Stimulated activated naive CD8-positive, alpha-beta T cell treated with anti-CD3 and anti-CD28 coated beads, Interleukin-15, Interleukin-2, amounts not matched to agents 100 U/mL and 50 U/mL, for 24 hours (primary cell): ENCODE measurements at regions not wholly inside any gene's neighbourhood (a gene's known extent, or its start where the extent isn't known, plus 50 kb on each side); places are given as distances from the start of the nearest gene placed in this dataset.

ENCODE experiments used
- ATAC-seq: fragments of 150-1000 bp; cut with Tn5 transposase; one replicate; pipeline ENCODE4 v1.10.0; 2021
- DNase-seq: peaks from one replicate; pipeline ENCODE4 v3.0.0; 2021

DNA sequence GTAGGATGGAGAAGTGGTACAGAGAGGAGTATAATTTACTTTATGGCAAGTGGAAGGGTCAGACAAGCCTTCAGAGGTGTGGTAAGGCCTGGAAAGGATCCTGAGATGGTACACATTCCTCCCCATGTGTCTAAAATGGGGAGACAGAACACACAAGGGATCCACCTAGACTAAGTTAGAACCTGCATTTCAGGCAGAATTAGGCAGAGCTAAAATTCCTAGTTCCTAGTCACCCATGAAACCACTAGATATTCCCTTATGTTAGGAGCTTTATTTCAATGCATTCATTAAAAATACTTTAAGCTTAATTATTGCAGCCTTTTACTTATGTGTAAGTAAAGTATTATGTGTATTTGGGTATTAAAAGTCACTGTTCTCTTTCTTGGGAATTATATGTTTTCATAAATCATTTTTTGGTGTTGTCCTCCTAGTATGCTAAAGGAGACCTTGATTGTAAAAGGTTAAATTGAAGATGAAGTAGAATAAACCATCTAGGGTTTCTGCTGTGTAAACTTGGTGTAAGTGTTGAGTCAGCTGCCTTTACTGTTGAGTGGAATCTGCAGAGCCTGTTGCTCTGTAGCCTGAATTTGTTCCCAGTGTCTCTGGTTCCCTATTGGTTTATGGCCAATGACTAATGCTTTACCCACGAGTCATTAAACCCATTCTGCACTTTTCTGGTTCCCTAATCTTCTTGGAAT is 423.2 kb downstream of the ATP23 start:
- ATAC-seq (no peak), DNase-seq (no peak)

DNA sequence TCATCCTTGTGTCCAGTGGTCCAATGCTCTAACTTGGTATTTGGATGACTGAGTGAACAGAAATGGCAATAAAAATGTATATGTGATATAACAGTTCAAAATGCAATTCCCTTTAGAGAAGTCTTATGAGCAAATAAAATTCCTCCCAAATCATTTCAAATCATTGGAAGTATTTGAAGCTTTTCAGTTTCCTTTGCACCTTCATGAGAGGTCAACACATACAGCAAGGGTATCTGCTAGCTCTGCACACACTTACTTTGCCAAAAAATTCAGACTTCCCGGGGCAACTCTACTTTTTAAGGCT is 423.7 kb downstream of the ATP23 start:
- ATAC-seq = no peak

GRCh38 chr12:58367041-58367440 is 425.7 kb downstream of the ATP23 start:
- ATAC-seq (no peak), DNase-seq (no peak)

More for the DNA sequence above, 423.7 kb downstream of the ATP23 start:
- DNase-seq = no peak

DNA sequence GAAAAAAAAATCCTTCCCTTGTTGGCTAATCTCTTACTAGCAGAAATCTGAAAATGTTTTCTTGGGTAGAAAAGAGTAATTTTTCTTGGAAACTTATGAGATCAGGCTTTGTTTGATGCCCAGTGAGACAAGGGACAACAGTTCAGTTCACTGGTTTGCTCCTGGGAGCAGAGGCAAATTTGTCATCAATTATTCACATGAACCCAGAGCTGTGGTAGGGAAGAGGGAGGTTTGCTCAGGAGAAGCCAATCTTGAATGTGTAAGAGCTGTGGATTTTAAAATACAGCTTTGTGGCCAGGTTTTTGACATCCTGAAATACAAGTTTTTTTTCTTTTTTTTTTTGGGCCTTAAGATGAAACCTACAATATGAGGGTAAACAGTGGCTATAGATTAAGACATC is 426.6 kb downstream of the ATP23 start:
- no peak for DNase-seq
- no peak for ATAC-seq

DNA sequence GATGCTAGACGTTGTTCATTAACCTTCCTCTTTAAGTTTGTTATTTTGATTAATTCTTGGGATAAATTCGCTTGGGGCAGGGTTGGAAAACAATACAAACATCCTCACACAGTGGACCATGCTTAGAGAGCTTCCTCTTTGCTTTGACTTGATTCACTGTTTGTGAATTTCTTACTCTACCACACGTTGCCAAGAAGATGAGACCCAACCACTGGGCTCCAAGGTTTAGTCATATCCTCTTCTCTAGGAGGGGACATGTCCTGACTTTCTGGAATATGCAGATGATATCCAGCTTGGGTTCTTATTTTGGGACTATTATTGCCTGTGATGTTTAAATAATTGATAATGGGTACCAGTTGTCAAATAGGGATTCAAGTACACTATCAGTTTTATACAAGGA is 428.2 kb downstream of the ATP23 start:
- ATAC-seq (no peak), DNase-seq (no peak)

- ATAC-seq (no peak), DNase-seq (no peak)
Measured at GRCh38 chr12:58372298-58372697, 430.9 kb downstream of the ATP23 start.

DNA sequence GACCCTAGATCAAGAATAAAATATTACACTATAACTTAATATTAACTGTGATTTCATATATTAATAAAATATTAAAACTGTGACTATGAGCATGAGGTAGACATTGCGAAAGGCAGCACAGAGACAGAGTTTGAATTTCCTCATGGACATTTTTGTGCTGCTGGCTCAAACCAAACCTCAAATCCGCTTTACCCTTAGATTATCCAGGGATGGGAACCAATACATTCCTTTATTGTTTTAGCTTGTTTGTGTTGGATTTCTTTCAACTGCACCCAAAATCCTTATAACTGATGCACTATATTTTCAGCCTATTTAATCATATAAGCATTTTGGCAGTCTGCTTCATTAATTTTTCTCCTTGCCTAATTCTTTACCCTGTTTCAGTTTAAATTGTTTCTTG is 436.7 kb downstream of the ATP23 start:
- DNase-seq = no peak
- no peak for ATAC-seq

- DNase-seq (no peak), ATAC-seq (no peak)
Measured at GRCh38 chr12:58381546-58381945, 440.2 kb downstream of the ATP23 start.

- DNase-seq (no peak), ATAC-seq (no peak)
Measured at GRCh38 chr12:58384196-58384595, 442.8 kb downstream of the ATP23 start.

DNA sequence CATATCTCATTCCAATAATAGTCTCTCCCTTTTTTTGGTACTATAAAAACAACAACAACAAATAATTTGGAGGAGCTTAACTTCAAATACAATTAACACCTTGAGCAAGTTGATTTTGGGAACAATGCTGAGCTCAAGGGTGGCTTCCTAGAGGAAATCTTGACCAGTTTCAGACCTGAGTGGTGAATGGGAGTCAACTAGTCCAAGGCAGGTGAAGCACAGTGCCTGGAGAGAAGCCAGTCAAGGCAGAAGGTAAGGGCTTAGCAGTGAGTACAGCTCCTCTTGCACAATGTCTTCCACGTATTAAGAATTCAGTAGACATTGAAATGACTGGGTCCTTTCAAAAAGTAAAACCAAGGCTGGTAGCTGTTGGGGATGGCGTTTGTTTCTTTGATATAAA is 444.8 kb downstream of the ATP23 start:
- DNase-seq (no peak), ATAC-seq (no peak)

DNA sequence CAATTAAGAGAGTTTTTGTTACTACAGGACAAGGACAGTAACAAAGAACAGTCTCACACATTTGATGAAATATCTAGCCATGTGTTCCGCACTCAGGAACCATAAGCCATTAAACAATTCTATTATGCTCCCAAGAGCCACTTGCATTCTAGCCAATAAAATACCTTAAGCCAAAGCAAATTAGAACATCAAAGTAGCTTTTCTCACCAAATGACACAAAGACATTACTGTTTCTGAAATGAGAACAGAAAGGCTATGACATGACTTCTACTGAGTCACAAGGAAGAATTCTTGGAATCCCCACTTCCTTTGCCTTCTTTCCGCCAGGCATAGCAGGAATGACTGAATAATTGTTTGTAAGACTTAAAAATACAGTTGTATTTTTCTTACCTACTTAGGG is 445.8 kb downstream of the ATP23 start:
- ATAC-seq = no peak
- no peak for DNase-seq

DNA sequence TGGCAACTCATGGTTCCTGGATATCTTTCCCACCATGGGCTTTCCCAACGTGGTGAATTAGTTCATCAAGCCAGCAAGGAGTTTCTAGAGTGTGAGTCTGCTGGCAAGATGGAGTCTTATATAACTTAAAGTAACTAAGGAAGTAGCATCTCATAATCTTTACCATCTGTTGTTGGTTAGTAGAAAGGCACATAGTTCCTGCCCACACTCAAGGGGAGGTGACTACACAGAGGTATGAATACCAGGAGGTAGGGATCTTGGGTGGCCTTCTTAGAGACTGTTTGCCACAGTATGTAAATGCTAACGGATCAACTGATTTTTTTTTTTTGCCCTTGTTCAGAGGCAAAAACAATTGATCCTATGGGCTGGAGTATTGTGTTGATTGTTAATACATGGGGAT is 446.9 kb downstream of the ATP23 start:
- no peak for DNase-seq
- ATAC-seq = no peak

GRCh38 chr12:58393152-58393551 is 451.8 kb downstream of the ATP23 start:
- ATAC-seq = no peak
- DNase-seq = no peak

DNA sequence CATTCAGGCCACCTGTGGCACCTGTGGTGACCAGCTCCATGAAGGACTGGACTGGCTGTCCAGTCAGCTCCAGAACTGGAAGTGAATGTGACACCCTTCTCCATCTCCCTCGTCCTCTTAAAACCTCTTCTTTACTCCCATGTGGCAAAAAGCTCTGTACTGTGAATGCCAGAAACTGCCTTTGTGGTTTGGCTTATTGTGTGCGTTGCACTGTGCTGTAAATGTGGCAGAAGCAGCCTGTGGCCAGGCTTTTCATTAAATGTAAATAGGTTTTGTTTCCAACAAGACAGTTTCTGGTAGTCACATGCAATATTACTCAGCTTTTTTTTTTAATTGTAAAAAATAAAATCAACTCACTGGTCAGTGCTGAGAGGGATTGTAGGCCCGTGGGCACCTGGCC is 453.7 kb downstream of the ATP23 start:
- DNase-seq (no peak), ATAC-seq (no peak)

GRCh38 chr12:58395470-58395869 is 454.1 kb downstream of the ATP23 start:
- no peak for DNase-seq
- no peak for ATAC-seq

GRCh38 chr12:58396239-58396638 is 454.9 kb downstream of the ATP23 start:
- ATAC-seq (no peak), DNase-seq (no peak)

DNA sequence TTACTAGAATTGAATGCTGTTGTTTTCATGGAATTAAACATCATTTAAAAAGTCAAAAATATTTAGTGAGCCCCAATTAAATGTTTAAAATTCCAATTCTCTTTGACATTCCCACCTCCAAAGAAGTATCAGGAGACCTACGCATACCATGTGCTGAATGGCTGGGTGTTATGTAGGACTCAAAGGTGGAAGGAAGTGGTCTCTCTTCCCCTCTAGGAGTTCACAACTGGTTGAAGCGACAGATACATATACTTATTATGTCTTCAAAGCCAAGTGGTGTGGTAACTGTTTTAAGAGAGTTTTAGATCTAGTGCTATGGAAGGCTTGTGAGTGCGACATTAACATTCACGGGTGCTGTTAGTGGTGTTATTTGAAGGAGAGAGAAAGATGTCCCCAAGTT is 464.0 kb downstream of the ATP23 start:
- ATAC-seq (no peak), DNase-seq (no peak)

DNA sequence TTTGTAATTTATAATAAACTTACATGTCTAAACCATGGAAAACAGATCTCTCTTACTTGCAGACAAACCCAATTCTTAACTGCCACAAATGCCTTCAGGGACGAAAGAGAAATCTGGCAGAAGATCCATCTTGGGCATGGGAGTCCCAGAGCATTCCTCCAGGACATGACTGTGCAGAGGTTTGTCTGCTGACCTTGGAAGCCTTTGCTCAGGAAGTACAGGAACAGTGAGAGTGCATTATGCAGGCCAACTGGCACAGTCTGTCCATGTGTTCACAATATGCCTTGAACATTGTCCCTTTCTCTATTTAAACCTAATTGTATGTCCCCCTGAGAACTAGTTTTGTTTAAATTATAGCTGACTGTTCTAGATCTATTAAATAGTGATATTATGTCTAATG is 467.1 kb downstream of the ATP23 start:
- ATAC-seq (no peak), DNase-seq (no peak)

- DNase-seq (no peak), ATAC-seq (no peak)
Measured at GRCh38 chr12:58412461-58413060, 471.2 kb downstream of the ATP23 start.

DNA sequence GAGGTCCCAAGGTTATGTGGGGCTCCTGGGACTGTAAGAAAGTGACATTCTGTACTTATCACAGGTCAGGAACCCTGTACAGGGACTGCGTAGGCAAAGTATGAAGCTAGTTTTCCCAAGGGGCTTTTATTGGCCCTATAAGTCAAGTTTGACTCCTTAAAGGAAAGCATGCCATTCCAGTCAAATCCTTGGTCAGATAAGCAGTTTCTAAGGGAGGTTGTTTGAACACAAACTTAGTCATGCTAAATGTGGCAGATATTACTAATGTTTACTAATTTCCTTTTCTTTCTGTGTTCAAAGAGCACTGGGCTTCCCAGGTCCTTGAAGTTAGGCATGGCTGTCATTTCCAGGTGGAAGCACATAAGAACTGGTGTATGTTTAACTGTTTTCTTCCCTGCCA is 472.4 kb downstream of the ATP23 start:
- no peak for ATAC-seq
- no peak for DNase-seq

- DNase-seq (no peak), ATAC-seq (no peak)
Measured at GRCh38 chr12:58414398-58414871, 473.1 kb downstream of the ATP23 start.

GRCh38 chr12:58415716-58416115 is 474.3 kb downstream of the ATP23 start:
- no peak for DNase-seq
- ATAC-seq = no peak

DNA sequence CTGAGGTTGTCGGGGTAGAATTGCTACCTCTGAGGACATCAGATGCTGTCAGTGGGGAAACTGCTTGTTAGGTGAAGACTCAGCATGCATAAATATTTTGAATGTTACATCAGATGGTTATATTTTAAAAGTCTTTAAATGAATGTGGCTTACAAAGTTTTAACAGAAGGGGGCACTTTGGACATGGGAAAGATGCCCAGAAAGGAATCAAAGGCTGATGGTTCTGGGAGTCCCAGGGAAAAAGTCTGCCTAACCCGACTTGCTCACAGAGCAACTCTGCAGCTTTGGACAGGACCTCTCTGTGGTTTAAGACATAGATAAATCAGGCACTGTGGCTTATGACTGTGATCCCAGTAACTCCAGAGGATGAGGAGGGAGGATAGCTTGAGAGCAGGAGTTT is 474.9 kb downstream of the ATP23 start:
- no peak for DNase-seq
- no peak for ATAC-seq

- no peak for DNase-seq
Measured at GRCh38 chr12:58419196-58419760, 477.9 kb downstream of the ATP23 start.

More at GRCh38 chr12:58419196-58419760, 477.9 kb downstream of the ATP23 start:
- no peak for ATAC-seq
